Panc1 (cell line): ENCODE measurements at regions not wholly inside any gene's neighbourhood (a gene's known extent, or its start where the extent isn't known, plus 50 kb on each side); places are given as distances from the start of the nearest gene placed in this dataset.

Experiments used
- ATAC-seq: fragments of 200-7000 bp; cut with Tn5 transposase; 2 replicates; pipeline ENCODE4 v1.9.1; 2020; ENCODE audit warnings: mild to moderate bottlenecking, moderate library complexity
- BruUV-seq: library from RNA; stranded (reverse); fragments of 400-500 nt; replicated peaks from 2 replicates; lab custom pipeline; 2021; lab: Mats Ljungman, UMichigan
- CTCF ChIA-PET: fragments of 300-600 bp; sonication (Branson Sonifier 250); formaldehyde crosslinking; loops from one replicate; lab custom pipeline; 2022; ENCODE audit warnings: antibody characterized with exemption; lab: Charles Lee
- POLR2A ChIA-PET: fragments of 300-600 bp; sonication (Branson Sonifier 250); formaldehyde crosslinking; loops from one replicate; lab custom pipeline; 2022; ENCODE audit warnings: antibody characterized with exemption; lab: Charles Lee
- DNase-seq: peaks from one replicate; pipeline ENCODE4 v3.0.0-alpha.2; 2010; ENCODE audit warnings: low read depth, low spot score
- H3K27ac ChIP-seq: 2 replicates; pipeline ENCODE4 v1.5.1; 2011; ENCODE audit warnings: mild to moderate bottlenecking, low read length, inconsistent platforms
- H3K27me3 ChIP-seq: fragments of 200-500 bp; sonication (Bioruptor generic); 2 replicates; pipeline ENCODE4 v1.6.0; 2014; ENCODE audit warnings: low read length, inconsistent platforms; ENCODE audit not compliant: control insufficient read depth, insufficient read depth
- H3K36me3 ChIP-seq: fragments of 200-500 bp; sonication (Bioruptor generic); 2 replicates; pipeline ENCODE4 v1.5.1; 2014; ENCODE audit warnings: inconsistent platforms, mild to moderate bottlenecking, low read length, moderate library complexity; ENCODE audit not compliant: control insufficient read depth, insufficient read depth
- H3K4me1 ChIP-seq: 2 replicates; pipeline ENCODE4 v1.5.1; 2011; ENCODE audit warnings: inconsistent platforms, mild to moderate bottlenecking, low read length, moderate library complexity; ENCODE audit not compliant: control insufficient read depth, insufficient read depth
- H3K4me3 ChIP-seq, 2 experiments: 2 replicates each; pipeline ENCODE4 v1.5.1; 2011 to 2012; ENCODE audit warnings: low read depth in 2 of 2, low read length in 2 of 2, mild to moderate bottlenecking in 2 of 2, inconsistent platforms in 1 of 2, moderate library complexity in 1 of 2
- H3K9me3 ChIP-seq: fragments of 200-500 bp; sonication (Bioruptor generic); 2 replicates; pipeline ENCODE4 v1.5.1; 2014; ENCODE audit warnings: low read depth, mild to moderate bottlenecking, inconsistent platforms, low read length, moderate library complexity; ENCODE audit not compliant: control insufficient read depth, insufficient read depth
- POLR2AphosphoS5 ChIP-seq: IDR thresholded peaks from 2 replicates; pipeline ENCODE4 v1.6.1; 2012; ENCODE audit warnings: mild to moderate bottlenecking, low read depth, low read length, moderate library complexity
- REST ChIP-seq, 2 experiments: IDR thresholded peaks; 2 replicates each; pipeline ENCODE4 v1.6.1; 2011 to 2012; ENCODE audit warnings: low read depth in 2 of 2, control low read depth in 1 of 2, low read length in 1 of 2, mild to moderate bottlenecking in 1 of 2, moderate library complexity in 1 of 2; ENCODE audit not compliant: insufficient read depth in 1 of 2
- SIN3A ChIP-seq: IDR thresholded peaks from 2 replicates; pipeline ENCODE4 v1.6.1; 2012; ENCODE audit warnings: low read depth, mild to moderate bottlenecking, low read length, moderate library complexity, borderline replicate concordance; ENCODE audit not compliant: insufficient read depth
- TCF7L2 ChIP-seq: IDR thresholded peaks from 2 replicates; pipeline ENCODE4 v1.6.1; 2011; ENCODE audit warnings: mild to moderate bottlenecking, low read depth, low read length, inconsistent platforms
- in situ Hi-C: cut with HindIII; loops from 2 replicates; pipeline ENCODE4 v1.10.0; 2016; ENCODE audit warnings: low sequenced_read_pairs, low pct_unique_long_range_greater_than_20kb
- intact Hi-C: fragments of 100-400 bp; cut with micrococcal nuclease; formaldehyde crosslinking; loops from one replicate; pipeline ENCODE4 v1.10.0; 2022; ENCODE audit not compliant: unreplicated experiment
- TF ChIP-seq, protein P1 (sequence below): fragments of 450-650 bp; IDR thresholded peaks from 2 replicates; pipeline ENCODE4 v1.5.1; 2017; ENCODE audit warnings: mild to moderate bottlenecking

GRCh38 chr20:22307409-22307808 lies 277.0 kb downstream of the FOXA2 start:
- ATAC-seq (no peak), DNase-seq (no peak)
- Histone ChIP-seq H3K27ac (no peak overlapping the region), H3K4me3 (no peak overlapping the region), H3K4me1 (no peaks in the 10 kb centered on the region), H3K27me3 (peaks cover 5% of the 10 kb centered on the region; the same call in 1 of the 2 replicates), H3K36me3 (no peaks in the 10 kb centered on the region), H3K9me3 (no peaks in the 10 kb centered on the region)
- intact Hi-C loops = no loop called here
- ChIA-PET CTCF (no interaction called here), POLR2A (no interaction called here)
- BruUV-seq = no TSS peak
- in situ Hi-C loops = no loop called here
- TF ChIP-seq, protein P1, sequence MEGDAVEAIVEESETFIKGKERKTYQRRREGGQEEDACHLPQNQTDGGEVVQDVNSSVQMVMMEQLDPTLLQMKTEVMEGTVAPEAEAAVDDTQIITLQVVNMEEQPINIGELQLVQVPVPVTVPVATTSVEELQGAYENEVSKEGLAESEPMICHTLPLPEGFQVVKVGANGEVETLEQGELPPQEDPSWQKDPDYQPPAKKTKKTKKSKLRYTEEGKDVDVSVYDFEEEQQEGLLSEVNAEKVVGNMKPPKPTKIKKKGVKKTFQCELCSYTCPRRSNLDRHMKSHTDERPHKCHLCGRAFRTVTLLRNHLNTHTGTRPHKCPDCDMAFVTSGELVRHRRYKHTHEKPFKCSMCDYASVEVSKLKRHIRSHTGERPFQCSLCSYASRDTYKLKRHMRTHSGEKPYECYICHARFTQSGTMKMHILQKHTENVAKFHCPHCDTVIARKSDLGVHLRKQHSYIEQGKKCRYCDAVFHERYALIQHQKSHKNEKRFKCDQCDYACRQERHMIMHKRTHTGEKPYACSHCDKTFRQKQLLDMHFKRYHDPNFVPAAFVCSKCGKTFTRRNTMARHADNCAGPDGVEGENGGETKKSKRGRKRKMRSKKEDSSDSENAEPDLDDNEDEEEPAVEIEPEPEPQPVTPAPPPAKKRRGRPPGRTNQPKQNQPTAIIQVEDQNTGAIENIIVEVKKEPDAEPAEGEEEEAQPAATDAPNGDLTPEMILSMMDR = no peak
- TF ChIP-seq TCF7L2 (no peak), POLR2AphosphoS5 (no peak), SIN3A (no peak), REST (IDR thresholded peaks at IDR 0.05; ENCODE audit: insufficient read depth in 1 of 2, low read depth in 2 of 2, low read length in 1 of 2) (no peak)

GRCh38 chr20:22305381-22305780 lies 279.0 kb downstream of the FOXA2 start:
- no peaks in the 10 kb centered on the region for H3K4me1 ChIP-seq
- ChIA-PET POLR2A (no interaction called here), CTCF (interaction anchor here (0.6 kb wide), 1 partner anchor 319 kb away, joined by 3 read pairs; no protein-coding TSS in a partner anchor)
- H3K27me3 ChIP-seq = no peaks in the 10 kb centered on the region
- no peaks in the 10 kb centered on the region for H3K9me3 ChIP-seq
- ATAC-seq (no peak), DNase-seq (no peak)
- in situ Hi-C loops (no loop called here), intact Hi-C loops (no loop called here)
- no peak overlapping the region for H3K4me3 ChIP-seq
- BruUV-seq = no TSS peak
- H3K36me3 ChIP-seq = no peaks in the 10 kb centered on the region
- TF ChIP-seq TCF7L2 (no peak), REST (IDR thresholded peaks at IDR 0.05; ENCODE audit: insufficient read depth in 1 of 2, low read depth in 2 of 2, low read length in 1 of 2) (no peak), SIN3A (no peak), POLR2AphosphoS5 (no peak)
- TF ChIP-seq, protein P1 = no peak
- no peak overlapping the region for H3K27ac ChIP-seq
